Sigmoid colon (tissue), 4 donors: ENCODE measurements at regions not wholly inside any gene's neighbourhood (a gene's known extent, or its start where the extent isn't known, plus 50 kb on each side); places are given as distances from the start of the nearest gene placed in this dataset.

Experiments
- CTCF ChIP-seq, 4 experiments: fragments of 450-650 bp in 3 of 4; fragments of 200-600 bp in 1 of 4; IDR thresholded peaks; one replicate each; pipeline ENCODE4 v1.5.1; 2016 to 2019; ENCODE audit warnings: antibody characterized with exemption in 4 of 4, mild to moderate bottlenecking in 3 of 4, moderate library complexity in 2 of 4
- POLR2A ChIP-seq, 2 donors: fragments of 450-650 bp; IDR thresholded peaks; one replicate each; pipeline ENCODE4 v1.6.1; 2016; ENCODE audit warnings: antibody characterized with exemption in 2 of 2, mild to moderate bottlenecking in 2 of 2, moderate library complexity in 2 of 2
- POLR2AphosphoS5 ChIP-seq, 4 donors: sonication (generic); formaldehyde crosslinking; IDR thresholded peaks; one replicate each; pipeline ENCODE4 v1.6.1; 2017; ENCODE audit warnings: antibody characterized with exemption in 4 of 4

DNA sequence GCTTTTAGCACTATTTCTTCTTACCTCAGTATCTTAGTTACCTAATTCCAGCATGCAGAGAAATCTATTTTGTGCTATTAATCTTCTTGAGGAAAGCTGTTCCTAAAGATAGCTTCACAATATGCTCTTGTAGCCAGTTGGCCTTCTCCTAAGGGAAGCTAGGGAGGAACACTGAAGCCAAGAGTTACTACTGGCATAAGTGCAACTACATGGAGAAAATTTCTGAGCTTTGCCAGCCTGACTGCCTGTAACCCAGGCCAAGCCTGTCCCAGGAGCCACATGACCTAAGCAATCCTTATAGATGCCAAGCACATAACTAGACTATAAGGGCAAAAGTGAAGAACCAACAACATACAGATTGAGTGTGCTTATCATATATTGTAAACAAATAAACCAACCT, 890.2 kb downstream of the FLRT2 start:
- TF ChIP-seq CTCF (IDR thresholded peaks at IDR 0.05) (no peak), POLR2AphosphoS5 (IDR thresholded peaks at IDR 0.05) (no peak), POLR2A (IDR thresholded peaks at IDR 0.05) (no peak)
